ENCODE measurements at regions not wholly inside any gene's neighbourhood (a gene's known extent, or its start where the extent isn't known, plus 50 kb on each side); places are given as distances from the start of the nearest gene placed in this dataset.
"Not testable (repeated sequence)": the region's sequence is repeated elsewhere in the genome, so short reads cannot be mapped to it uniquely, and the experiment has no call there.

DNA sequence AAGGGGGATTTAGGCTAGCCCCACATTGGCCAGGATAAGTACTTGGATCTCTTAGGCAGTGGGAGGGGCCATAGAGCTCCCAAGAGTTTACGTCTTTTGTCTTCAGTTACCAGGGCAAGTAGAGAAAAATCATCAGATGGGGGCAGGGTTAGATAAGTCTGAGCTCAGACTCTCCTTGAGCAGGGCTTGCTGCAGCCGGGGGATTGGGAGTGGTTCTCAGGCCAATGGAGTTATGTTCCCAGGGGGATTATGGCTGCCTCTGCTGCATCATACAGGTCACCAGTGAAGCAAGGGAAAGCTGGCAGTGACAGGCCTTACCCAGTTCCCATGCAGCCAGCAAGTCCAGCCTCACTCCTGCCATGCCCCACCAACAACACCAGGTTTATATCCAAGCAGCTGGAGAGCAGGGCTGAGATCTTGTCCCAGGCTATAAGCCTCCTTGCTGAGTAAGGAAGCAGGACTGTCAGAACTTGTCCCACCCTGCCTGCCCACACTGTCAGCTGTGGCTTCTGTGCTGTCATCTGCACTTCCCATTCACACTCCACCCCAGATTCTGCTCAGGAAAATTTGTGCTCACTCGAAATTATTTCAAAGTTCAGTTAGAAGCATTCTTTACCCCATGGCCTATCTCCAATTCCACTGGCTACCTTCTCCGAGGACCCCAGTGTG, 215.3 kb downstream of the FAM43A start:
- no peaks in the 10 kb centered on the region for H4K20me1 ChIP-seq (ENCODE audit: insufficient read depth, low read length)
- no peak for TF ChIP-seq RFX5 (IDR thresholded peaks at IDR 0.05; ENCODE audit: low read depth, low read length)
- TF ChIP-seq, protein P1, sequence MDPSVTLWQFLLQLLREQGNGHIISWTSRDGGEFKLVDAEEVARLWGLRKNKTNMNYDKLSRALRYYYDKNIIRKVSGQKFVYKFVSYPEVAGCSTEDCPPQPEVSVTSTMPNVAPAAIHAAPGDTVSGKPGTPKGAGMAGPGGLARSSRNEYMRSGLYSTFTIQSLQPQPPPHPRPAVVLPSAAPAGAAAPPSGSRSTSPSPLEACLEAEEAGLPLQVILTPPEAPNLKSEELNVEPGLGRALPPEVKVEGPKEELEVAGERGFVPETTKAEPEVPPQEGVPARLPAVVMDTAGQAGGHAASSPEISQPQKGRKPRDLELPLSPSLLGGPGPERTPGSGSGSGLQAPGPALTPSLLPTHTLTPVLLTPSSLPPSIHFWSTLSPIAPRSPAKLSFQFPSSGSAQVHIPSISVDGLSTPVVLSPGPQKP (IDR thresholded peaks at IDR 0.05; ENCODE audit: borderline replicate concordance, low read depth, low read length): no peak
- TF ChIP-seq FOS (IDR thresholded peaks at IDR 0.05; ENCODE audit: low read depth, low read length): no peak
- no peak overlapping the region for H3K9ac ChIP-seq (ENCODE audit: low read depth, low read length)
- CTCF ChIA-PET: interaction anchor here (0.9 kb wide), 1 partner anchor 10 kb away, joined by 3 read pairs; no protein-coding TSS in a partner anchor
- no peaks in the 10 kb centered on the region for H3K79me1 ChIP-seq (ENCODE audit: low read depth in 1 of 2, low read length in 2 of 2)
- no peaks in the 10 kb centered on the region for H3K9me1 ChIP-seq (ENCODE audit: insufficient read depth, low read length)
- H3K56ac ChIP-seq (ENCODE audit: extremely low read depth, insufficient read depth, low read length): no peak overlapping the region
- peaks cover 9% of the 10 kb centered on the region for H3K27me3 ChIP-seq (ENCODE audit: control insufficient read depth, insufficient read depth, low read length)
- H3K18ac ChIP-seq (ENCODE audit: low read depth, low read length): no peak overlapping the region
- in situ Hi-C loops (cut with MboI; ENCODE audit: low sequenced_read_pairs) (no loop called here), intact Hi-C loops (cut with micrococcal nuclease) (loop anchor here (2.0 kb wide), 1 partner anchor 72 kb away; no protein-coding TSS in a partner anchor), dilution Hi-C loops (cut with HindIII; ENCODE audit: low sequenced_read_pairs, unreplicated experiment) (no loop called here)
- no peak overlapping the region for H3K4ac ChIP-seq (ENCODE audit: low read depth, low read length)
- no peak overlapping the region for H2BK15ac ChIP-seq (ENCODE audit: low read depth, low read length)
- no peak overlapping the region for H3K27ac ChIP-seq (ENCODE audit: insufficient read depth, low read length)
- no peak overlapping the region for H4K91ac ChIP-seq (ENCODE audit: insufficient read depth, low read depth, low read length)
- no peak overlapping the region for H2BK5ac ChIP-seq (ENCODE audit: low read depth, low read length, poor library complexity, severe bottlenecking)
- H2AFZ ChIP-seq (replicated peaks; ENCODE audit: low read length, poor library complexity): no peak overlapping the region
- H3K23ac ChIP-seq (ENCODE audit: low read depth, low read length): no peak overlapping the region
- ATAC-seq (ENCODE audit: low read depth) (no peak), DNase-seq (no peak)
- WGBS, 2 experiments (ENCODE audit: extremely low coverage in 2 of 2, insufficient read length in 1 of 2): 73% methylated on average over 2 of the region's 4 CpGs; no CpG with 5 or more reads in 1 of the 2 experiments
- H4K8ac ChIP-seq (ENCODE audit: low read depth in 2 of 2, low read length in 2 of 2): no peak overlapping the region
- no peak overlapping the region for H2BK120ac ChIP-seq (ENCODE audit: low read depth, low read length)
- H3K36me3 ChIP-seq (ENCODE audit: control insufficient read depth, insufficient read depth, low read length): no peaks in the 10 kb centered on the region
- H2AK9ac ChIP-seq (replicated peaks; ENCODE audit: low read depth, low read length, poor library complexity): no peak overlapping the region
- H3K4me1 ChIP-seq (ENCODE audit: control insufficient read depth, insufficient read depth, low read length): peaks cover under 1% of the 10 kb centered on the region; the same call in 1 of the 2 replicates
- POLR2A ChIA-PET (ENCODE audit: unreplicated experiment): no interaction called here
- H3K9me3 ChIP-seq (ENCODE audit: control insufficient read depth, insufficient read depth, low read length): peaks cover 3% of the 10 kb centered on the region; the same call in 1 of the 2 replicates
- H3K14ac ChIP-seq (replicated peaks; ENCODE audit: low read depth, low read length): no peak overlapping the region
- BruUV-seq (replicated peaks): no TSS peak
- no peak overlapping the region for H2AK5ac ChIP-seq (ENCODE audit: low read depth, low read length)
- H4K5ac ChIP-seq (ENCODE audit: low read depth, low read length): no peak overlapping the region
- no peak overlapping the region for H2BK20ac ChIP-seq (ENCODE audit: low read depth, low read length)
- H3K4me2 ChIP-seq (ENCODE audit: low read depth, low read length): no peak overlapping the region
- H3K4me3 ChIP-seq (ENCODE audit: insufficient read depth, low read depth, low read length): no peak overlapping the region

DNA sequence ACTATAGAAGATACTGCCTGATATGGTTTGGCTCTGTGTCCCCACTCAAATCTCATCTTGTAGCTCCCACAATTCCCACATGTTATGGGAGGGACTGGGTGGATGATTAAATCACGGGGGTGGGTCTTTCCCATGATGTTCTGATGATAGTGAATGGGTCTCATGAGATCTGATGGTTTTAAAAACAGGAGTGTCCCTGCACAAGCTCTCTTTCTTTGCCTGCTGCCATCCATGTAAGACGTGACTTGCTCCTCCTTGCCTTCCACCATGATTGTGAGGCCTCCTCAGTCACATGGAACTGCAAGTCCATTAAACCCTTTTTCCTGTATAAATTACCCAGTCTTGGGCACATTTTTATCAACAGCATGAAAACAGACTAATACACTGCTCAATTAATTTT, 217.8 kb downstream of the FAM43A start:
- H3K18ac ChIP-seq (ENCODE audit: low read depth, low read length); CTCF ChIA-PET; intact Hi-C loops (cut with micrococcal nuclease): not testable (repeated sequence)

More for the DNA sequence above, 217.8 kb downstream of the FAM43A start:
- H3K4ac ChIP-seq (ENCODE audit: low read depth, low read length); H3K4me2 ChIP-seq (ENCODE audit: low read depth, low read length); H2BK120ac ChIP-seq (ENCODE audit: low read depth, low read length); H2AK5ac ChIP-seq (ENCODE audit: low read depth, low read length); in situ Hi-C loops (cut with MboI; ENCODE audit: low sequenced_read_pairs); dilution Hi-C loops (cut with HindIII; ENCODE audit: low sequenced_read_pairs, unreplicated experiment); H2BK20ac ChIP-seq (ENCODE audit: low read depth, low read length); H3K23ac ChIP-seq (ENCODE audit: low read depth, low read length); POLR2A ChIA-PET (ENCODE audit: unreplicated experiment); H3K4me3 ChIP-seq (ENCODE audit: insufficient read depth, low read depth, low read length); H4K5ac ChIP-seq (ENCODE audit: low read depth, low read length); H3K27ac ChIP-seq (ENCODE audit: insufficient read depth, low read length); H3K14ac ChIP-seq (replicated peaks; ENCODE audit: low read depth, low read length); H2BK15ac ChIP-seq (ENCODE audit: low read depth, low read length); H4K20me1 ChIP-seq (ENCODE audit: insufficient read depth, low read length); H3K4me1 ChIP-seq (ENCODE audit: control insufficient read depth, insufficient read depth, low read length); H3K79me1 ChIP-seq (ENCODE audit: low read depth in 1 of 2, low read length in 2 of 2); H3K56ac ChIP-seq (ENCODE audit: extremely low read depth, insufficient read depth, low read length); H3K9me1 ChIP-seq (ENCODE audit: insufficient read depth, low read length); ATAC-seq (ENCODE audit: low read depth); H2BK5ac ChIP-seq (ENCODE audit: low read depth, low read length, poor library complexity, severe bottlenecking); BruUV-seq (replicated peaks); H2AFZ ChIP-seq (replicated peaks; ENCODE audit: low read length, poor library complexity); H4K91ac ChIP-seq (ENCODE audit: insufficient read depth, low read depth, low read length); H4K8ac ChIP-seq (ENCODE audit: low read depth in 2 of 2, low read length in 2 of 2); H2AK9ac ChIP-seq (replicated peaks; ENCODE audit: low read depth, low read length, poor library complexity); H3K9me3 ChIP-seq (ENCODE audit: control insufficient read depth, insufficient read depth, low read length); H3K9ac ChIP-seq (ENCODE audit: low read depth, low read length); DNase-seq; H3K36me3 ChIP-seq (ENCODE audit: control insufficient read depth, insufficient read depth, low read length): not testable (repeated sequence)
- H3K27me3 ChIP-seq (ENCODE audit: control insufficient read depth, insufficient read depth, low read length): peaks cover 12% of the 10 kb centered on the region
- WGBS, 2 experiments (ENCODE audit: extremely low coverage in 2 of 2, insufficient read length in 1 of 2): 29% methylated on average over 1 of the region's 2 CpGs; no CpG with 5 or more reads in 1 of the 2 experiments

Data from IMR-90 (cell line).